ENCODE measurements at regions not wholly inside any gene's neighbourhood (a gene's known extent, or its start where the extent isn't known, plus 50 kb on each side); places are given as distances from the start of the nearest gene placed in this dataset.
"Not testable (repeated sequence)": the region's sequence is repeated elsewhere in the genome, so short reads cannot be mapped to it uniquely, and the experiment has no call there.

DNA sequence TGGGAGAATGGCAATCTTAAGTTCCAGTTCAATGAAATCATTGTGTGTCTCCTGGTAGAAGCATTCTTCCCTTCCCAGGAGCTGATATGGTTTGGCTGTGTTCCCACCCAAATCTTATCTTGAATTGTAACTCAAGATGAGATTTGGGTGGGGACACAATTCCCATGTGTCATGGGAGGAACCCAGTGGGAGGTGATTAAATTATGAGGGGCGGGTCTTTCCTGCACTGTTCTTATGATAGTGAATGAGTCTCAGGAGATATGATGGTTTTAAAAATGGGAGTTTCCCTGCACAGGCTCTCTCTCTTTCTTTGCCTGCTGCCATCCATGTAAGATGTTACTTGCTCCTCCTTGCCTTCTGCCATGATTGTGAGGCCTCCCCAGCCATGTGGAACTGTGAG lies 108.3 kb upstream of the RUNX1 start:
- not testable (repeated sequence) for H3K9me3 ChIP-seq (ENCODE audit: control insufficient read depth, low read length); H3K4me1 ChIP-seq (ENCODE audit: control insufficient read depth, insufficient read depth, low read length); DNase-seq (ENCODE audit: low read depth); H3K27me3 ChIP-seq (replicated peaks; ENCODE audit: control insufficient read depth, insufficient read depth, low read length); H3K4me3 ChIP-seq (ENCODE audit: low read length); H3K9ac ChIP-seq (ENCODE audit: low read length); H3K36me3 ChIP-seq (ENCODE audit: control insufficient read depth, insufficient read depth, low read length, severe bottlenecking)

DNA sequence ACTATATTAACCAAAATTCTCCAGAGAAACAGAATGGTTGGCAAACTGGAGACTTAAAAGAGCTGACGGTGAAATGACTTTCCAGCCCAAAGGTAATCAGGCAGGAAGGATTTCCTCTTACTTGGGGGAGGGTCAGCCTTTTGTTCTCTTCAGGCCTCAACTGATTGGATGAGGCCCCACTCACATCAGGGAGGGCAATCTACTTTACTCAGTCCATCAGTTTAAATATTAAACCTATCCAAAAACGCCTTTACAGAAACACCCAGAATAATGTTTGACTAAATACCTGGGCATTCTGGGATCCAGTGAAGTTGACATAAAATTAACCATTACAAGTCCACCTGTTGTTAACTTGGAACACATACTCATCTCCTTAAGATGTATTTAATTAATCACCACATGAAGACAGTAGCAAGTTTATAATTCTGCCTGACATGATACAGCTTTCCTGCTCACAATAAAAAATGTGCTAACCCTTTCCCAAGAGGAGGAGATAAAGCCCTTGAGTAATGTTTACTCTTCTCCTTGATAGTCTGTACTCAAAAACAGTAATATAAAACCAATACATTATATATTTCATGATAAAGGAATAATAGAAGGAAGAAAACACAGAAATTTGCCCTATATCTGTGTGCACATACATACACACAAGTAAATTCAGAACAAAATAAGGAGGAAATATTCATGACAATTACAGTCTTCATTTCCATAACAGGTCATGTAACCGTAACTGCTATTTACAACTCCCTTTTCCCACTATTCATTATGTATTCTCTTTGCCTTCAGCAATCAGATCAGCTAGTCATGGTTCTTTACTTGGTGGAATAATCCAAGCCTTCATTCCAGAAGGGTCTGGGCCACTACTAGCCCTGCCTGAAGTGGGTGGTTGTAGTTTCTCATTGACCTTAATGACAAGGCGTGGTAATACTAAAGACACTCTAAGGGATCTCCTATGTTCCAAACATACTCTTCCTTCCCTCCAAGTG lies 107.5 kb upstream of the RUNX1 start:
- Histone ChIP-seq H3K9me3 (ENCODE audit: control insufficient read depth, low read length) (peaks cover 6% of the 10 kb centered on the region), H3K36me3 (ENCODE audit: control insufficient read depth, insufficient read depth, low read length, severe bottlenecking) (no peaks in the 10 kb centered on the region), H3K9ac (ENCODE audit: low read length) (no peak overlapping the region), H3K27me3 (replicated peaks; ENCODE audit: control insufficient read depth, insufficient read depth, low read length) (no peaks in the 10 kb centered on the region), H3K4me1 (ENCODE audit: control insufficient read depth, insufficient read depth, low read length) (peaks cover 3% of the 10 kb centered on the region), H3K4me3 (ENCODE audit: low read length) (no peak overlapping the region)
- no peak for DNase-seq (ENCODE audit: low read depth)

DNA sequence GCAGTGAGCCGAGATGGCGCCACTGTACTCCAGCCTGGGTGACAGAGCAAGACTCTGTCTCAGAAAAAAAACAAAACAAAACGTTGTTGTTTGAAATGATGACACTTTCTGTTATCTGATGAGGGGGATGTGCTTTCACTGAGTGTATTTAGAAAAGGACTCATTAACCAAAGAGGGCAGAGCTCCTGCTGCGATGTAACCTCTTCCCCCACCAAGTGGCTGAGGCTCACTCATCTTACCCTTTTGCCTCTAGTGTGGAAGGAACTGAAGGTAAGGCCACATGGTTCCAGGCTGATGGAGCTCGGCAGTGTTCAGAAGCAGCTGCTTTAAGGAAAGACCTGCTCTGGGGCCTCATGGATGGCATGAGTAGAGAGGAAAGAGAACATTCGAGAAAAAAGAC lies 105.7 kb upstream of the RUNX1 start:
- H3K9me3 ChIP-seq (ENCODE audit: control insufficient read depth, low read length) = peaks cover 13% of the 10 kb centered on the region
- H3K36me3 ChIP-seq (ENCODE audit: control insufficient read depth, insufficient read depth, low read length, severe bottlenecking) = no peaks in the 10 kb centered on the region
- no peak overlapping the region for H3K9ac ChIP-seq (ENCODE audit: low read length)
- no peaks in the 10 kb centered on the region for H3K4me1 ChIP-seq (ENCODE audit: control insufficient read depth, insufficient read depth, low read length)
- no peak for DNase-seq (ENCODE audit: low read depth)
- no peak overlapping the region for H3K4me3 ChIP-seq (ENCODE audit: low read length)
- H3K27me3 ChIP-seq (replicated peaks; ENCODE audit: control insufficient read depth, insufficient read depth, low read length) = no peaks in the 10 kb centered on the region

GRCh38 chr21:35153671-35154070 lies 104.6 kb upstream of the RUNX1 start:
- Histone ChIP-seq H3K4me3 (ENCODE audit: low read length) (no peak overlapping the region), H3K36me3 (ENCODE audit: control insufficient read depth, insufficient read depth, low read length, severe bottlenecking) (no peaks in the 10 kb centered on the region), H3K9me3 (ENCODE audit: control insufficient read depth, low read length) (peaks cover 13% of the 10 kb centered on the region), H3K27me3 (replicated peaks; ENCODE audit: control insufficient read depth, insufficient read depth, low read length) (no peaks in the 10 kb centered on the region), H3K4me1 (ENCODE audit: control insufficient read depth, insufficient read depth, low read length) (peaks cover 6% of the 10 kb centered on the region), H3K9ac (ENCODE audit: low read length) (no peak overlapping the region)
- no peak for DNase-seq (ENCODE audit: low read depth)

GRCh38 chr21:35150562-35151226 lies 101.6 kb upstream of the RUNX1 start:
- Histone ChIP-seq H3K27me3 (replicated peaks; ENCODE audit: control insufficient read depth, insufficient read depth, low read length) (no peaks in the 10 kb centered on the region), H3K9ac (ENCODE audit: low read length) (no peak overlapping the region), H3K9me3 (ENCODE audit: control insufficient read depth, low read length) (peaks cover 6% of the 10 kb centered on the region), H3K4me3 (ENCODE audit: low read length) (no peak overlapping the region), H3K36me3 (ENCODE audit: control insufficient read depth, insufficient read depth, low read length, severe bottlenecking) (no peaks in the 10 kb centered on the region), H3K4me1 (ENCODE audit: control insufficient read depth, insufficient read depth, low read length) (peaks cover 6% of the 10 kb centered on the region)
- DNase-seq (ENCODE audit: low read depth) = peak; percentile 48

DNA sequence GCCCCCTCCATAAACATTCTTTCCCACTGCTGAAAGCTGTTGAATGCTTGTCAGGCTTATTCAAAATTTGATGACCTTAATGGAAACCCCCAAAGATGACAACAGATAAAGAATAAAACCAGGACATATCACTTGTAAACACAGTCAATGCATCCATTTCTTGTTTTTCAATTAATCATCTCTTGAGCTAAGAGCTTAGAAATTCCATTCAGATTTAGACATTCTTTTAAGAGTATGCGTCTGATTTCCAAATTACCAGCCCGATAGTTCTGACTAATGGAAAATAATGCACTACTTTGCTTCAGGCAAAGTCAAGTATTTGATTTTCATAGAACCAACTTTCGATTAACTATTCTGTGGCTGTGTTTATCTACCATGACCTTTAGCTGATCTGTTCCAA lies 100.6 kb upstream of the RUNX1 start:
- H3K4me1 ChIP-seq (ENCODE audit: control insufficient read depth, insufficient read depth, low read length) = peaks cover 6% of the 10 kb centered on the region
- no peaks in the 10 kb centered on the region for H3K27me3 ChIP-seq (replicated peaks; ENCODE audit: control insufficient read depth, insufficient read depth, low read length)
- peak overlapping the region; percentile 16 for H3K9ac ChIP-seq (ENCODE audit: low read length)
- peak; percentile 72 for DNase-seq (ENCODE audit: low read depth)
- H3K9me3 ChIP-seq (ENCODE audit: control insufficient read depth, low read length) = peaks cover 6% of the 10 kb centered on the region
- H3K36me3 ChIP-seq (ENCODE audit: control insufficient read depth, insufficient read depth, low read length, severe bottlenecking) = no peaks in the 10 kb centered on the region
- no peak overlapping the region for H3K4me3 ChIP-seq (ENCODE audit: low read length)

GRCh38 chr21:35147439-35147838 lies 98.3 kb upstream of the RUNX1 start:
- Histone ChIP-seq H3K27me3 (replicated peaks; ENCODE audit: control insufficient read depth, insufficient read depth, low read length) (no peaks in the 10 kb centered on the region), H3K4me1 (ENCODE audit: control insufficient read depth, insufficient read depth, low read length) (peaks cover 10% of the 10 kb centered on the region), H3K36me3 (ENCODE audit: control insufficient read depth, insufficient read depth, low read length, severe bottlenecking) (no peaks in the 10 kb centered on the region), H3K4me3 (ENCODE audit: low read length) (no peak overlapping the region), H3K9me3 (ENCODE audit: control insufficient read depth, low read length) (peaks cover 6% of the 10 kb centered on the region), H3K9ac (ENCODE audit: low read length) (no peak overlapping the region)
- no peak for DNase-seq (ENCODE audit: low read depth)

- H3K9me3 ChIP-seq (ENCODE audit: control insufficient read depth, low read length) = peaks cover 5% of the 10 kb centered on the region
- H3K9ac ChIP-seq (ENCODE audit: low read length) = no peak overlapping the region
- H3K4me3 ChIP-seq (ENCODE audit: low read length) = no peak overlapping the region
- no peak for DNase-seq (ENCODE audit: low read depth)
- no peaks in the 10 kb centered on the region for H3K36me3 ChIP-seq (ENCODE audit: control insufficient read depth, insufficient read depth, low read length, severe bottlenecking)
- H3K27me3 ChIP-seq (replicated peaks; ENCODE audit: control insufficient read depth, insufficient read depth, low read length) = no peaks in the 10 kb centered on the region
- H3K4me1 ChIP-seq (ENCODE audit: control insufficient read depth, insufficient read depth, low read length) = peaks cover 14% of the 10 kb centered on the region
These were observed 96.6 kb upstream of the RUNX1 start for GRCh38 chr21:35145626-35146233.

DNA sequence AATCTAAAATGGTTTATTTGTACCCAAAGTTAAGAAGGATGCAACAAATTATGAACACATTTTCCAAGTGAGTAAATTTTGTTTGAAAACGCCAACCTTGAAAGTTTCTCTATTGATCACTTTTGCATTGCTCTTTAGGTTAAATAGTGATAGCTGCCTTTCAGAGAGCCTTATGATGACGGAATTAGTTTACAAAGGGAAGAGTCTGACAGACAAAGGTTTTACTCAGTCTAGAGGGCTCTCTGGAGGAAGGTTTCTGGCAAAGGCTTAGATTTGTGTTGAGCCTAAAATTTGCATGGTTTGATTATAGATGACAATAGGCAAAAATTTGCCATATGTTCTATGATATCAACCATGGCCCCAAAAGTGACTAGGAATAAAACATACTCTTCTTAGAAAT lies 95.9 kb upstream of the RUNX1 start:
- H3K4me3 ChIP-seq (ENCODE audit: low read length) = no peak overlapping the region
- no peaks in the 10 kb centered on the region for H3K27me3 ChIP-seq (replicated peaks; ENCODE audit: control insufficient read depth, insufficient read depth, low read length)
- no peak overlapping the region for H3K9ac ChIP-seq (ENCODE audit: low read length)

DNA sequence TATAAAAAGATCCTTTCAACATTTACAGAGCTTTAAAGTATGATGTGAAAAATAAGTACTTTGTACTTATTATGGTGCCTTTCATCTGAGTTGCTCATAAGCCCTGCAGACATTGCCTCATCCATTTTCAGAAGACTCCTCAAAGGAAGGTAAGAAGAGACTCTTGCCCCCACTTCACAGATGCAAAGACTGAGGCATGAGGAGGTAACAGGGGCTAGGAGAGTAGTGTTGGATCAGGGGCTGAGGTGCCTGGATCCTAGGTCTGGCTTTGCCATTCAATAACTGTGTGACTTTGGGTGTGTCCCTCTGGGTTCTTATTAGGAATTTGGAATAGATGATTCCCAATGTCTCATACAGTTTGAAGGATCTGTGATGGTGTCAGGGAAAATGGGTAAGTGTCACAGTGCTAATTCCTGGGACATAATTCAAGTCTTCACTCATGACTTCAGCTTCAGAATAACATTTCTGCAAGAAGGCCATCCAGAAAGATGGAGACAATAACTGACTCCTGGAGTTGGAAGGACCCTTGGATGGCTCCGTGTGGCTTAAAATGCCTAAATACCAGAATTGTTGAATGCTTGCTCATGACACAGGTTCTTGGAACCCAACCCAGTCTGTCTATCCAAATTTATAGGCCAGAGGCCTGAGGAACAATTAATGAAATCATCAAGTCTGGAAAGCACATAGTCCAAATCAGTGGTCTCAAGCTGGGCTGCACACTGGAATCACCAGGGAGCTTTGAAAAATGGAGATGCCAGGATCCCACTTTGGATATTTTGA lies 93.1 kb upstream of the RUNX1 start:
- no peak overlapping the region for H3K9ac ChIP-seq (ENCODE audit: low read length)
- no peaks in the 10 kb centered on the region for H3K36me3 ChIP-seq (ENCODE audit: control insufficient read depth, insufficient read depth, low read length, severe bottlenecking)
- no peaks in the 10 kb centered on the region for H3K27me3 ChIP-seq (replicated peaks; ENCODE audit: control insufficient read depth, insufficient read depth, low read length)
- H3K9me3 ChIP-seq (ENCODE audit: control insufficient read depth, low read length) = no peaks in the 10 kb centered on the region
- H3K4me3 ChIP-seq (ENCODE audit: low read length) = no peak overlapping the region
- DNase-seq (ENCODE audit: low read depth) = no peak
- H3K4me1 ChIP-seq (ENCODE audit: control insufficient read depth, insufficient read depth, low read length) = peaks cover 8% of the 10 kb centered on the region

More for the DNA sequence above, 95.9 kb upstream of the RUNX1 start:
- Histone ChIP-seq H3K4me1 (ENCODE audit: control insufficient read depth, insufficient read depth, low read length) (peaks cover 14% of the 10 kb centered on the region), H3K9me3 (ENCODE audit: control insufficient read depth, low read length) (no peaks in the 10 kb centered on the region), H3K36me3 (ENCODE audit: control insufficient read depth, insufficient read depth, low read length, severe bottlenecking) (no peaks in the 10 kb centered on the region)
- DNase-seq (ENCODE audit: low read depth) = no peak

GRCh38 chr21:35139382-35139715 lies 90.2 kb upstream of the RUNX1 start:
- no peak for DNase-seq (ENCODE audit: low read depth)
- Histone ChIP-seq H3K9ac (ENCODE audit: low read length) (no peak overlapping the region), H3K27me3 (replicated peaks; ENCODE audit: control insufficient read depth, insufficient read depth, low read length) (no peaks in the 10 kb centered on the region)

More at GRCh38 chr21:35139382-35139715, 90.2 kb upstream of the RUNX1 start:
- no peaks in the 10 kb centered on the region for H3K9me3 ChIP-seq (ENCODE audit: control insufficient read depth, low read length)
- H3K4me1 ChIP-seq (ENCODE audit: control insufficient read depth, insufficient read depth, low read length) = peaks cover 15% of the 10 kb centered on the region
- H3K36me3 ChIP-seq (ENCODE audit: control insufficient read depth, insufficient read depth, low read length, severe bottlenecking) = no peaks in the 10 kb centered on the region
- H3K4me3 ChIP-seq (ENCODE audit: low read length) = no peak overlapping the region
